RWPE1 (cell line): ENCODE measurements at regions not wholly inside any gene's neighbourhood (a gene's known extent, or its start where the extent isn't known, plus 50 kb on each side); places are given as distances from the start of the nearest gene placed in this dataset.
"Not testable (repeated sequence)": the region's sequence is repeated elsewhere in the genome, so short reads cannot be mapped to it uniquely, and the experiment has no call there.

Experiments
- CTCF ChIA-PET: fragments of 350-600 bp; sonication (Branson Sonifier 250); formaldehyde crosslinking; extraction: SDS; loops from one replicate; lab custom pipeline; 2021; lab: Yijun Ruan, JAX
- POLR2A ChIA-PET: fragments of 400-600 bp; formaldehyde crosslinking; extraction: SDS; loops from one replicate; lab custom pipeline; 2020; ENCODE audit warnings: antibody characterized with exemption; ENCODE audit not compliant: low non-redundant PET; lab: Yijun Ruan, JAX
- DNase-seq: peaks from one replicate; pipeline ENCODE4 v3.0.0; 2012; ENCODE audit warnings: low spot score
- H3K27ac ChIP-seq: fragments of 450-650 bp; 2 replicates; pipeline ENCODE4 v1.5.1; 2017
- CTCF ChIP-seq: fragments of 450-650 bp; conservative IDR thresholded peaks from 2 replicates; pipeline ENCODE4 v1.5.1; 2017; ENCODE audit warnings: low read depth, mild to moderate bottlenecking

GRCh38 chr3:84683493-84683892 is 275.3 kb upstream of the CADM2 start:
- no peak for DNase-seq
- ChIA-PET CTCF (no interaction called here), POLR2A (no interaction called here)
- no peak for TF ChIP-seq CTCF
- no peak overlapping the region for H3K27ac ChIP-seq

GRCh38 chr3:84685467-84685866 is 273.3 kb upstream of the CADM2 start:
- CTCF ChIA-PET, result no interaction called here
- no peak for TF ChIP-seq CTCF
- no peak for DNase-seq
- POLR2A ChIA-PET, result no interaction called here
- no peak overlapping the region for H3K27ac ChIP-seq

- no peak for TF ChIP-seq CTCF
- no peak for DNase-seq
- POLR2A ChIA-PET, result no interaction called here
- CTCF ChIA-PET, result no interaction called here
- no peak overlapping the region for H3K27ac ChIP-seq
These were observed 266.5 kb upstream of the CADM2 start for GRCh38 chr3:84692261-84692660.

- DNase-seq, result not testable (repeated sequence)
These were observed 248.5 kb upstream of the CADM2 start for GRCh38 chr3:84710288-84710687.

GRCh38 chr3:84717894-84718293 is 240.9 kb upstream of the CADM2 start:
- CTCF ChIA-PET, result no interaction called here
- no peak overlapping the region for H3K27ac ChIP-seq
- DNase-seq, result no peak
- POLR2A ChIA-PET, result no interaction called here
- no peak for TF ChIP-seq CTCF

More at GRCh38 chr3:84710288-84710687, 248.5 kb upstream of the CADM2 start:
- POLR2A ChIA-PET, H3K27ac ChIP-seq, CTCF ChIA-PET: not testable (repeated sequence)

- TF ChIP-seq CTCF, result no peak
- peak; percentile 15 for DNase-seq
These were observed 233.9 kb upstream of the CADM2 start for GRCh38 chr3:84724877-84725276.

GRCh38 chr3:84727616-84728015 is 231.2 kb upstream of the CADM2 start:
- CTCF ChIA-PET, result no interaction called here
- no peak overlapping the region for H3K27ac ChIP-seq
- POLR2A ChIA-PET, result no interaction called here
- DNase-seq, result no peak
- TF ChIP-seq CTCF, result no peak

More at GRCh38 chr3:84724877-84725276, 233.9 kb upstream of the CADM2 start:
- H3K27ac ChIP-seq, result no peak overlapping the region
- ChIA-PET POLR2A (no interaction called here), CTCF (no interaction called here)

GRCh38 chr3:84734731-84735130 is 224.1 kb upstream of the CADM2 start:
- H3K27ac ChIP-seq, POLR2A ChIA-PET, DNase-seq, CTCF ChIA-PET: not testable (repeated sequence)
